ENCODE measurements at regions not wholly inside any gene's neighbourhood (a gene's known extent, or its start where the extent isn't known, plus 50 kb on each side); places are given as distances from the start of the nearest gene placed in this dataset.
"Not testable (repeated sequence)": the region's sequence is repeated elsewhere in the genome, so short reads cannot be mapped to it uniquely, and the experiment has no call there.

- DNase-seq (ENCODE audit: low read depth in 3 of 3) = no peak
Measured at GRCh38 chr10:33783078-33783477, 448.6 kb upstream of the NRP1 start.

GRCh38 chr10:33781606-33782395 is 447.3 kb upstream of the NRP1 start:
- no peak for DNase-seq (ENCODE audit: low read depth in 3 of 3)

GRCh38 chr10:33780961-33781360 is 446.5 kb upstream of the NRP1 start:
- DNase-seq (ENCODE audit: low read depth in 3 of 3) = no peak

- no peak for DNase-seq (ENCODE audit: low read depth in 3 of 3)
Measured at GRCh38 chr10:33777223-33777622, 442.8 kb upstream of the NRP1 start.

GRCh38 chr10:33776419-33777070 is 442.1 kb upstream of the NRP1 start:
- no peak for DNase-seq (ENCODE audit: low read depth in 3 of 3)

DNA sequence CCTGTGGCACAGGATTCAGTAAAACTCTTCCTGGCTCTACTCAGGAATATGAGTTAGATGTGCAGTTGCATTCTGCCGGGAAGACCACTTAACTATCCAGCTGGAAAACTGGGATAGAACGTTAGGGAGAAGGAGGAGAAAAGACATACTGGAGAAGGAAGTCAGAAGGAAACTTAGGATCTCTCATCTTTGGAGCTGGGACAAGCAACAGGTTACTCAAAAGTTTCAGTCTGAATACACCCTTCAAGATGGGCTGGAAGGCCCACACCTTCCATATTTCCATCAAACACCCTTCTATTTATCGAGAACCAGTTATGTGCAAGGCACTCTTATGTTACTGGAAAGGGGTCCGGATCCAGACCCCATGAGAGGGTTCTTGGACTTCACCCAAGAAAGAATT is 440.4 kb upstream of the NRP1 start:
- no peak for DNase-seq (ENCODE audit: low read depth in 3 of 3)

DNA sequence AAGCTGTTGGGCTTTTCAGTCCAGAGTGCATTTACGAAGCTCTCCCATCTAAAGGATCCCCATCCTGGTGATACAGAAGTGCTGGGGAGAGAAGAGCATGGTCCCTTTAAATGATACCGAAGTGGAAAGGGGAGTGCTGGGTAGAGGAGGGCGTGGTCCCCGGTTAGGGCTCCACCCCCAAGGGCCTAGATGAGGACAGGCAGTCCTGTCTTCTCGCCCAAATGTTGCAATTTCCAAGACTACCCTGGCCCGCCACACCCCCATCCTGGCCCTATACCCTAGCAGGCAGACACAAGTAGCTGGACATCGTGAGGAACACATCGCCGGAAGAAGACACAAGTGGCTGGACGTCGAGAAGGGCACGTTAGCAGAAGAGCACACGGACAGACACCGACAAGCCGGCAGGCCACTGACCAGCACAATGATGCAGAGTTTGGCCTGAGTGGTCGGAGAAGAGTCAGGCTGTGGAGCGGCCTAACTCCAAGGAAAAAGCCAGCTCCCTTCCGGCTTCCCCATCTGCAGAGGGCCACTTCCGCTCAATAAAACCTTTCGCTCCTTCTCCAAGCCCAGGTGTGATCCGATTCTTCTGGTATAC is 439.5 kb upstream of the NRP1 start:
- no peak for DNase-seq (ENCODE audit: low read depth in 3 of 3)

- DNase-seq (ENCODE audit: low read depth in 3 of 3) = no peak
Measured at GRCh38 chr10:33773253-33773573, 438.7 kb upstream of the NRP1 start.

GRCh38 chr10:33772370-33773252 is 438.1 kb upstream of the NRP1 start:
- DNase-seq (ENCODE audit: low read depth in 3 of 3) = no peak

DNA sequence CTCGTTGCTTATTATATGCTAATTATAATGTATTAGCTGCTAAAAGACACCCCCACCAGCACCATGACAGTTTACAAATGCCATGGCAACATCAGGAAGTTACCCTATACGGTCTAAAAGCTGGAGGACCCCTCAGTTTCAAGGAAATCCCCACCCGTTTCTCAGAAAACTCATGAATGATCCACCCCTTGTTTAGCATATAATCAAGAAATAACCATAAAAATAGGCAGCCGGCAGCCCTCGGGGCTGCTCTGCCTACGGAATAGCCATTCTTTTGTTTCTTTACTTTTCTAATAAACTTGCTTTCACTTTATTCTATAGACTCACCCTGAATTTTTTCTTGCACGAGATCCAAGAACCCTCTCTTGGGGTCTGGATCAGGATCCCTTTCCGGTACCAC is 437.4 kb upstream of the NRP1 start:
- DNase-seq (ENCODE audit: low read depth in 3 of 3) = not testable (repeated sequence)

- no peak for DNase-seq (ENCODE audit: low read depth in 3 of 3)
Measured at GRCh38 chr10:33764694-33765185, 430.3 kb upstream of the NRP1 start.

- DNase-seq (ENCODE audit: low read depth in 3 of 3) = no peak
Measured at GRCh38 chr10:33760056-33760943, 425.8 kb upstream of the NRP1 start.

DNA sequence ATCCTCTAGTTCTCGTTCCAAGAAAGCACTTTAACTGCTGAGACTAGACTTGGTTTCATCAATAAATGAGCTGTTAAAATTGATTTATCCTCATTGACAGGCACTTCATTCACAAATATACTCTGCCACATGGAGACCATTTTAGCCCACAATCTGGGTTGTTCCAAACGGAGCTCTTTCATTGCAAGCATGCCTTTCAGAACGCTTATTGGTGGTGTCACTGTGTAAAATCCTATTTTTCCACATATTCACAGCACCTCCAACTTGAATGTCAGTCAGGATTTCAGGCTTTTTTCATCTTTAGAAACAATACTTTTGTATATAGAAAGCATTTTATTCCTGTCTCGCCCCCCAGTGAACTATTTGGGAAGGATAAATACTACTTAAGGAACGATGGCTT is 424.7 kb upstream of the NRP1 start:
- DNase-seq (ENCODE audit: low read depth in 3 of 3) = no peak

DNA sequence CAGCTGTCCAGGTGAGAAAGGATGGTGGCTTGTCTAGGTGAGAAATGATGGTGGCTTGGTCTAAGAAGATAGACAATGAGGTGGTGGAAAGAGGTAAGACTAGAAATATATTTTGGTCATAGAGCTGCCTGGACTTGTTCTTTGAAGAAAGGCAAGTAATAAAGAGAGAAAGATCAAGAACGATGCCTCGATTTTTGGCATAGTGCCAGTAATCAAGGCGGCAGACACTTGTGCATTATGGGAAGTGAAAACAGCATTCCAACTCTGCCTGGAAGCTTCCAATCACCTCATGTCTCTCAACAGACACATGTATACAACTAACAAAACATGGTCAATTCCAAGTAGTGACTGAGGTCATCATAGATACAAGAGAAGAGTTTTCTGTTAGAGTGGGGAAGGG is 423.8 kb upstream of the NRP1 start:
- DNase-seq (ENCODE audit: low read depth in 3 of 3) = no peak

- no peak for DNase-seq (ENCODE audit: low read depth in 3 of 3)
Measured at GRCh38 chr10:33754052-33754451, 419.6 kb upstream of the NRP1 start.

- no peak for DNase-seq (ENCODE audit: low read depth in 3 of 3)
Measured at GRCh38 chr10:33753389-33753788, 418.9 kb upstream of the NRP1 start.

GRCh38 chr10:33749790-33750189 is 415.3 kb upstream of the NRP1 start:
- DNase-seq (ENCODE audit: low read depth in 3 of 3) = no peak

DNA sequence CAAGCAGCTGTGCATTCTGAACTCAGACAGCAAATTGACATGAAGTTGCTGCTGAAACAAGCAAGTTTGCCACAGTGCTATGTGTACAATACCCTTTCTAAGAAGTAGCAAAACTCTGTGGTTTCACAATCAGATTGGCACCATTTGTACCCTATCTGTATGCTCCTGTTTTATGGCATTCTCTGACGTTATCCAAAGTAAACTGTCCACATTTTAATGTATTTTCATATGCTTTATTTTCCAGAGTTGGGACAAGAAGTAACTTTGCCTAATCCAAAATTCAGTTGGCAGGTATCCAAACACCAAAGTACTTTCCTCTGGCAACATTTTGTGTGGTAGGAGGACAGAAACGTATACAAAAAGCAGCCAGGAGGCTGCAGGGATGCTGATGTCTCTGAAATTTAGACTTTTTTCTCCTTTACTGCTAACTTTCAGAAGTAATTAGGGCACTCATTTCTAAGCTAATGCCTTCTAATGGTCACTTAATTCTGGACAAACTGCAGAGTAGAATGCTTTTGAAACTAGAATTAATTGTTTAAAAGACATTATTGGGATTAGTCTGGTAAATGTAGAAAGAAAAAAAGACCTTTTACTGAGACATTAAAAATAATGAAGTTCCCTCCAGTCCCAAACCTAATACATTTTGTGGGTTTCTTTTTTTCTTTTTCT is 414.7 kb upstream of the NRP1 start:
- DNase-seq (ENCODE audit: low read depth in 3 of 3) = no peak

- DNase-seq (ENCODE audit: low read depth in 3 of 3) = no peak
Measured at GRCh38 chr10:33746836-33747268, 412.4 kb upstream of the NRP1 start.

- DNase-seq (ENCODE audit: low read depth in 3 of 3) = no peak
Measured at GRCh38 chr10:33746186-33746585, 411.7 kb upstream of the NRP1 start.
